GM23338 (cell line): ENCODE measurements at regions not wholly inside any gene's neighbourhood (a gene's known extent, or its start where the extent isn't known, plus 50 kb on each side); places are given as distances from the start of the nearest gene placed in this dataset.

Source experiments
- ATAC-seq: fragments of 200-7000 bp; cut with Tn5 transposase; 3 replicates; pipeline ENCODE4 v1.9.1; 2020
- DNase-seq: peaks from one replicate; pipeline ENCODE4 v3.0.0-alpha.2; 2015; ENCODE audit warnings: low spot score
- H2AFZ ChIP-seq: fragments of 200-600 bp; sonication (generic); 2 replicates; pipeline ENCODE4 v1.8.0; 2016; ENCODE audit warnings: antibody characterized with exemption, mild to moderate bottlenecking, moderate library complexity
- H3F3A ChIP-seq: fragments of 200-600 bp; sonication (generic); replicated peaks from 2 replicates; pipeline ENCODE4 v1.8.0; 2017; ENCODE audit warnings: antibody characterized with exemption, mixed run types, low read depth
- H3K27ac ChIP-seq: fragments of 200-600 bp; sonication (generic); 2 replicates; pipeline ENCODE4 v1.6.1; 2016; ENCODE audit warnings: low read depth
- H3K27me3 ChIP-seq: fragments of 200-600 bp; sonication (generic); 2 replicates; pipeline ENCODE4 v1.8.0; 2016; ENCODE audit warnings: mild to moderate bottlenecking, mixed run types, moderate library complexity; ENCODE audit not compliant: insufficient read depth
- H3K36me3 ChIP-seq: fragments of 200-600 bp; sonication (generic); 2 replicates; pipeline ENCODE4 v1.8.0; 2016; ENCODE audit warnings: mild to moderate bottlenecking; ENCODE audit not compliant: insufficient read depth
- H3K4me1 ChIP-seq: fragments of 200-600 bp; sonication (generic); 2 replicates; pipeline ENCODE4 v1.8.0; 2016; ENCODE audit warnings: mild to moderate bottlenecking, moderate library complexity; ENCODE audit not compliant: insufficient read depth
- H3K4me2 ChIP-seq: fragments of 200-600 bp; sonication (generic); 2 replicates; pipeline ENCODE4 v1.7.1; 2017; ENCODE audit warnings: mixed run types
- H3K4me3 ChIP-seq: fragments of 200-600 bp; sonication (generic); 2 replicates; pipeline ENCODE4 v1.6.1; 2016; ENCODE audit warnings: mixed run types
- H3K79me2 ChIP-seq: fragments of 200-600 bp; sonication (generic); replicated peaks from 2 replicates; pipeline ENCODE4 v1.8.0; 2017; ENCODE audit warnings: mild to moderate bottlenecking; ENCODE audit not compliant: insufficient read depth
- H3K9me2 ChIP-seq: fragments of 200-600 bp; sonication (generic); 2 replicates; pipeline ENCODE4 v1.8.0; 2017; ENCODE audit not compliant: insufficient read depth
- H4K20me1 ChIP-seq: fragments of 200-600 bp; sonication (generic); replicated peaks from 2 replicates; pipeline ENCODE4 v1.8.0; 2017; ENCODE audit warnings: mild to moderate bottlenecking; ENCODE audit not compliant: insufficient read depth
- H3K27ac Mint-ChIP-seq: 2 replicates; pipeline ENCODE4 v1.8.0; 2020; ENCODE audit warnings: inconsistent platforms, mild to moderate bottlenecking, moderate library complexity, mixed read lengths
- H3K27me3 Mint-ChIP-seq: 3 replicates; pipeline ENCODE4 v1.8.0; 2022; ENCODE audit warnings: low read depth, mild to moderate bottlenecking, moderate library complexity, mixed read lengths, inconsistent platforms; ENCODE audit not compliant: insufficient read depth, poor library complexity
- H3K36me3 Mint-ChIP-seq: 3 replicates; pipeline ENCODE4 v1.8.0; 2021; ENCODE audit warnings: low read depth, mild to moderate bottlenecking, inconsistent platforms, moderate library complexity, mixed read lengths
- H3K4me1 Mint-ChIP-seq: 3 replicates; pipeline ENCODE4 v1.8.0; 2020; ENCODE audit warnings: mild to moderate bottlenecking, inconsistent platforms, mixed read lengths
- H3K4me3 Mint-ChIP-seq: 3 replicates; pipeline ENCODE4 v1.8.0; 2021; ENCODE audit warnings: moderate library complexity, mild to moderate bottlenecking, inconsistent platforms, mixed read lengths
- H3K9me3 Mint-ChIP-seq: 3 replicates; pipeline ENCODE4 v1.8.0; 2020; ENCODE audit warnings: moderate library complexity, mild to moderate bottlenecking, inconsistent platforms, mixed read lengths
- EZH2phosphoT487 ChIP-seq: fragments of 200-600 bp; sonication (generic); IDR thresholded peaks from one replicate; pipeline ENCODE4 v1.8.1; 2018; ENCODE audit warnings: antibody characterized with exemption; ENCODE audit not compliant: unreplicated experiment
- JUNB ChIP-seq: IDR thresholded peaks from one replicate; pipeline ENCODE4 v1.6.1; 2016; ENCODE audit warnings: antibody characterized with exemption; ENCODE audit not compliant: unreplicated experiment
- NANOG ChIP-seq: IDR thresholded peaks from 2 replicates; pipeline ENCODE4 v1.6.1; 2016; ENCODE audit warnings: antibody characterized with exemption, borderline replicate concordance
- POLR2AphosphoS5 ChIP-seq: IDR thresholded peaks from 2 replicates; pipeline ENCODE4 v1.6.1; 2016; ENCODE audit warnings: antibody characterized with exemption, low read depth
- STAT1 ChIP-seq: IDR thresholded peaks from one replicate; pipeline ENCODE4 v1.6.1; 2016; ENCODE audit warnings: antibody characterized with exemption; ENCODE audit not compliant: unreplicated experiment
- ZNF114 ChIP-seq: fragments of 250-450 bp; sonication (Bioruptor Pico); IDR thresholded peaks from 2 replicates; pipeline ENCODE4 v1.5.0; 2020; ENCODE audit warnings: mild to moderate bottlenecking, moderate library complexity
- ZNF331 ChIP-seq: fragments of 250-450 bp; sonication (Bioruptor Pico); IDR thresholded peaks from 2 replicates; pipeline ENCODE4 v1.5.0; 2020; ENCODE audit warnings: low read depth, mild to moderate bottlenecking, moderate library complexity
- TF ChIP-seq, protein P1 (sequence below): IDR thresholded peaks from 2 replicates; pipeline ENCODE4 v1.6.1; 2016; ENCODE audit warnings: antibody characterized with exemption
- TF ChIP-seq, protein P2 (sequence below): fragments of 250-450 bp; sonication (Bioruptor Pico); IDR thresholded peaks from 2 replicates; pipeline ENCODE4 v1.5.0; 2020; ENCODE audit warnings: mild to moderate bottlenecking, moderate library complexity
- TF ChIP-seq, protein P3 (sequence below), 2 experiments: fragments of 200-600 bp in 1 of 2; sonication (generic) in 1 of 2; conservative IDR thresholded peaks; 2 replicates each; pipeline versions ENCODE4 v1.5.1 to v1.6.1; 2016 to 2017; ENCODE audit warnings: antibody characterized with exemption in 2 of 2, low read depth in 2 of 2, mild to moderate bottlenecking in 2 of 2, moderate library complexity in 1 of 2
- TF ChIP-seq, protein P4 (sequence below): IDR thresholded peaks from one replicate; pipeline ENCODE4 v1.6.1; 2018; ENCODE audit warnings: antibody characterized with exemption; ENCODE audit not compliant: unreplicated experiment

DNA sequence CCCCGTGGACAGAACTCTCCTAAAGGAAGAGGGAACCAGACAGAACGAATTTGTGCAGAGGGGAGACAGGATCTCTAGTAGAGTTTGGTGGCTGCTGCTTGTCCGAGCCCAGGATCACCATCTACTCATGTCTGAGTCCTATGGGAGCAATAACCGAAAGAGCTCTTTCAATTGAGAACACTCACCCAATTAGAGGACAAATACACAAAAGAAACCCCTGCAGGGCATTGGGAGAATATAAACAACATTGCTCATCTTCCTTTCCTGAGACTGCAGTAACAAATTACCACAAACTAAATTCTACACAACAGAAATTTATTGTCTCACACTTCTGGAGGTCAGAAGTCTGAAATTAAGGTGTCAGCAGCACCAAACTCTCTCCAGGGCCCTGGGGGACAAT, 65.6 kb downstream of the SPINK2 start:
- H3K27me3 ChIP-seq = no peaks in the 10 kb centered on the region
- H3K27ac Mint-ChIP-seq = no peak overlapping the region
- no peak overlapping the region for H3K4me3 Mint-ChIP-seq
- H3K4me1 ChIP-seq = peaks cover 16% of the 10 kb centered on the region
- H3K79me2 ChIP-seq = no peaks in the 10 kb centered on the region
- no peaks in the 10 kb centered on the region for H3F3A ChIP-seq
- ATAC-seq = no peak
- H2AFZ ChIP-seq = no peak overlapping the region; the same call in 1 of the 2 replicates
- H3K36me3 Mint-ChIP-seq = no peaks in the 10 kb centered on the region
- H3K4me3 ChIP-seq = no peak overlapping the region
- no peak for DNase-seq
- no peaks in the 10 kb centered on the region for H4K20me1 ChIP-seq
- no peak overlapping the region for H3K27ac ChIP-seq
- no peaks in the 10 kb centered on the region for H3K36me3 ChIP-seq
- H3K9me3 Mint-ChIP-seq = no peaks in the 10 kb centered on the region; the same call in 2 of the 3 replicates
- peaks cover 26% of the 10 kb centered on the region for H3K4me1 Mint-ChIP-seq
- H3K9me2 ChIP-seq = no peaks in the 10 kb centered on the region
- TF ChIP-seq, protein P1, sequence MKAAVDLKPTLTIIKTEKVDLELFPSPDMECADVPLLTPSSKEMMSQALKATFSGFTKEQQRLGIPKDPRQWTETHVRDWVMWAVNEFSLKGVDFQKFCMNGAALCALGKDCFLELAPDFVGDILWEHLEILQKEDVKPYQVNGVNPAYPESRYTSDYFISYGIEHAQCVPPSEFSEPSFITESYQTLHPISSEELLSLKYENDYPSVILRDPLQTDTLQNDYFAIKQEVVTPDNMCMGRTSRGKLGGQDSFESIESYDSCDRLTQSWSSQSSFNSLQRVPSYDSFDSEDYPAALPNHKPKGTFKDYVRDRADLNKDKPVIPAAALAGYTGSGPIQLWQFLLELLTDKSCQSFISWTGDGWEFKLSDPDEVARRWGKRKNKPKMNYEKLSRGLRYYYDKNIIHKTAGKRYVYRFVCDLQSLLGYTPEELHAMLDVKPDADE = no peak
- no peak for TF ChIP-seq ZNF331
- H3K4me2 ChIP-seq = no peak overlapping the region
- H3K27me3 Mint-ChIP-seq = peaks cover 3% of the 10 kb centered on the region

DNA sequence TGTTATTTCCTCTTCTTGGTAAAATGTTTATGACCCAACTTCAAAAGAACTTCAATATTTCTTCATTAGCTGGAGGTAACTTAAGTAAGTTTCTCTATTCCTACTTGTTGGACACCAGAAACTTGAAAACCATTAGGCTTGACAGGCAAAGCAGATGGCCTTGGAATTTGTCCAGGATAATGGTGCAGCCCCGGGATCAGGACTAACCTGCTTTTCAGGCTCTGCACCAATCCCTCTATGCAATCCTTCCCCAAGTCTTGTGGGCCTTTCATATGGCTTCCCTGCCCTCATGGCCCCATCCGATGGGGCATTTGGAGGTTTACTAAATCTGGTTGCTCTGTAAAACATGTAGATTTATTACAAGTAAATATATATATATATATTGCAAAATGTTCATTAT, 68.5 kb downstream of the SPINK2 start:
- Histone ChIP-seq H3K4me1 (peaks cover 6% of the 10 kb centered on the region), H3K36me3 (no peaks in the 10 kb centered on the region), H3K9me2 (no peaks in the 10 kb centered on the region), H3K27ac (no peak overlapping the region), H4K20me1 (no peaks in the 10 kb centered on the region), H3K79me2 (no peaks in the 10 kb centered on the region), H3F3A (no peaks in the 10 kb centered on the region), H2AFZ (no peak overlapping the region), H3K27me3 (no peaks in the 10 kb centered on the region), H3K4me2 (no peak overlapping the region), H3K4me3 (no peak overlapping the region)
- H3K9me3 Mint-ChIP-seq = no peaks in the 10 kb centered on the region; the same call in 2 of the 3 replicates
- DNase-seq = no peak
- peaks cover 3% of the 10 kb centered on the region for H3K27me3 Mint-ChIP-seq
- H3K27ac Mint-ChIP-seq = no peak overlapping the region
- H3K4me1 Mint-ChIP-seq = peaks cover 11% of the 10 kb centered on the region
- ATAC-seq = no peak
- no peak for TF ChIP-seq POLR2AphosphoS5
- TF ChIP-seq STAT1 = no peak
- TF ChIP-seq JUNB = no peak
- no peak for TF ChIP-seq EZH2phosphoT487
- TF ChIP-seq, protein P2, sequence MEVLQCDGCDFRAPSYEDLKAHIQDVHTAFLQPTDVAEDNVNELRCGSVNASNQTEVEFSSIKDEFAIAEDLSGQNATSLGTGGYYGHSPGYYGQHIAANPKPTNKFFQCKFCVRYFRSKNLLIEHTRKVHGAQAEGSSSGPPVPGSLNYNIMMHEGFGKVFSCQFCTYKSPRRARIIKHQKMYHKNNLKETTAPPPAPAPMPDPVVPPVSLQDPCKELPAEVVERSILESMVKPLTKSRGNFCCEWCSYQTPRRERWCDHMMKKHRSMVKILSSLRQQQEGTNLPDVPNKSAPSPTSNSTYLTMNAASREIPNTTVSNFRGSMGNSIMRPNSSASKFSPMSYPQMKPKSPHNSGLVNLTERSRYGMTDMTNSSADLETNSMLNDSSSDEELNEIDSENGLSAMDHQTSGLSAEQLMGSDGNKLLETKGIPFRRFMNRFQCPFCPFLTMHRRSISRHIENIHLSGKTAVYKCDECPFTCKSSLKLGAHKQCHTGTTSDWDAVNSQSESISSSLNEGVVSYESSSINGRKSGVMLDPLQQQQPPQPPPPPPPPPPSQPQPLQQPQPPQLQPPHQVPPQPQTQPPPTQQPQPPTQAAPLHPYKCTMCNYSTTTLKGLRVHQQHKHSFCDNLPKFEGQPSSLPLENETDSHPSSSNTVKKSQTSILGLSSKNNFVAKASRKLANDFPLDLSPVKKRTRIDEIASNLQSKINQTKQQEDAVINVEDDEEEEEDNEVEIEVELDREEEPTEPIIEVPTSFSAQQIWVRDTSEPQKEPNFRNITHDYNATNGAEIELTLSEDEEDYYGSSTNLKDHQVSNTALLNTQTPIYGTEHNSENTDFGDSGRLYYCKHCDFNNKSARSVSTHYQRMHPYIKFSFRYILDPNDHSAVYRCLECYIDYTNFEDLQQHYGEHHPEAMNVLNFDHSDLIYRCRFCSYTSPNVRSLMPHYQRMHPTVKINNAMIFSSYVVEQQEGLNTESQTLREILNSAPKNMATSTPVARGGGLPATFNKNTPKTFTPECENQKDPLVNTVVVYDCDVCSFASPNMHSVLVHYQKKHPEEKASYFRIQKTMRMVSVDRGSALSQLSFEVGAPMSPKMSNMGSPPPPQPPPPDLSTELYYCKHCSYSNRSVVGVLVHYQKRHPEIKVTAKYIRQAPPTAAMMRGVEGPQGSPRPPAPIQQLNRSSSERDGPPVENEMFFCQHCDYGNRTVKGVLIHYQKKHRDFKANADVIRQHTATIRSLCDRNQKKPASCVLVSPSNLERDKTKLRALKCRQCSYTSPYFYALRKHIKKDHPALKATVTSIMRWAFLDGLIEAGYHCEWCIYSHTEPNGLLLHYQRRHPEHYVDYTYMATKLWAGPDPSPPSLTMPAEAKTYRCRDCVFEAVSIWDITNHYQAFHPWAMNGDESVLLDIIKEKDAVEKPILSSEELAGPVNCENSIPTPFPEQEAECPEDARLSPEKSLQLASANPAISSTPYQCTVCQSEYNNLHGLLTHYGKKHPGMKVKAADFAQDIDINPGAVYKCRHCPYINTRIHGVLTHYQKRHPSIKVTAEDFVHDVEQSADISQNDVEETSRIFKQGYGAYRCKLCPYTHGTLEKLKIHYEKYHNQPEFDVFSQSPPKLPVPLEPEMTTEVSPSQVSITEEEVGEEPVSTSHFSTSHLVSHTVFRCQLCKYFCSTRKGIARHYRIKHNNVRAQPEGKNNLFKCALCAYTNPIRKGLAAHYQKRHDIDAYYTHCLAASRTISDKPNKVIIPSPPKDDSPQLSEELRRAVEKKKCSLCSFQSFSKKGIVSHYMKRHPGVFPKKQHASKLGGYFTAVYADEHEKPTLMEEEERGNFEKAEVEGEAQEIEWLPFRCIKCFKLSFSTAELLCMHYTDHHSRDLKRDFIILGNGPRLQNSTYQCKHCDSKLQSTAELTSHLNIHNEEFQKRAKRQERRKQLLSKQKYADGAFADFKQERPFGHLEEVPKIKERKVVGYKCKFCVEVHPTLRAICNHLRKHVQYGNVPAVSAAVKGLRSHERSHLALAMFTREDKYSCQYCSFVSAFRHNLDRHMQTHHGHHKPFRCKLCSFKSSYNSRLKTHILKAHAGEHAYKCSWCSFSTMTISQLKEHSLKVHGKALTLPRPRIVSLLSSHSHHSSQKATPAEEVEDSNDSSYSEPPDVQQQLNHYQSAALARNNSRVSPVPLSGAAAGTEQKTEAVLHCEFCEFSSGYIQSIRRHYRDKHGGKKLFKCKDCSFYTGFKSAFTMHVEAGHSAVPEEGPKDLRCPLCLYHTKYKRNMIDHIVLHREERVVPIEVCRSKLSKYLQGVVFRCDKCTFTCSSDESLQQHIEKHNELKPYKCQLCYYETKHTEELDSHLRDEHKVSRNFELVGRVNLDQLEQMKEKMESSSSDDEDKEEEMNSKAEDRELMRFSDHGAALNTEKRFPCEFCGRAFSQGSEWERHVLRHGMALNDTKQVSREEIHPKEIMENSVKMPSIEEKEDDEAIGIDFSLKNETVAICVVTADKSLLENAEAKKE (CRISPR knock-in tag) = no peak
- TF ChIP-seq, protein P3, sequence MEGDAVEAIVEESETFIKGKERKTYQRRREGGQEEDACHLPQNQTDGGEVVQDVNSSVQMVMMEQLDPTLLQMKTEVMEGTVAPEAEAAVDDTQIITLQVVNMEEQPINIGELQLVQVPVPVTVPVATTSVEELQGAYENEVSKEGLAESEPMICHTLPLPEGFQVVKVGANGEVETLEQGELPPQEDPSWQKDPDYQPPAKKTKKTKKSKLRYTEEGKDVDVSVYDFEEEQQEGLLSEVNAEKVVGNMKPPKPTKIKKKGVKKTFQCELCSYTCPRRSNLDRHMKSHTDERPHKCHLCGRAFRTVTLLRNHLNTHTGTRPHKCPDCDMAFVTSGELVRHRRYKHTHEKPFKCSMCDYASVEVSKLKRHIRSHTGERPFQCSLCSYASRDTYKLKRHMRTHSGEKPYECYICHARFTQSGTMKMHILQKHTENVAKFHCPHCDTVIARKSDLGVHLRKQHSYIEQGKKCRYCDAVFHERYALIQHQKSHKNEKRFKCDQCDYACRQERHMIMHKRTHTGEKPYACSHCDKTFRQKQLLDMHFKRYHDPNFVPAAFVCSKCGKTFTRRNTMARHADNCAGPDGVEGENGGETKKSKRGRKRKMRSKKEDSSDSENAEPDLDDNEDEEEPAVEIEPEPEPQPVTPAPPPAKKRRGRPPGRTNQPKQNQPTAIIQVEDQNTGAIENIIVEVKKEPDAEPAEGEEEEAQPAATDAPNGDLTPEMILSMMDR (conservative IDR thresholded peaks at IDR 0.05; ENCODE audit: low read depth in 2 of 2) = no peak
- no peak for TF ChIP-seq ZNF114 (CRISPR knock-in tag)
- TF ChIP-seq NANOG = no peak
- TF ChIP-seq, protein P4, sequence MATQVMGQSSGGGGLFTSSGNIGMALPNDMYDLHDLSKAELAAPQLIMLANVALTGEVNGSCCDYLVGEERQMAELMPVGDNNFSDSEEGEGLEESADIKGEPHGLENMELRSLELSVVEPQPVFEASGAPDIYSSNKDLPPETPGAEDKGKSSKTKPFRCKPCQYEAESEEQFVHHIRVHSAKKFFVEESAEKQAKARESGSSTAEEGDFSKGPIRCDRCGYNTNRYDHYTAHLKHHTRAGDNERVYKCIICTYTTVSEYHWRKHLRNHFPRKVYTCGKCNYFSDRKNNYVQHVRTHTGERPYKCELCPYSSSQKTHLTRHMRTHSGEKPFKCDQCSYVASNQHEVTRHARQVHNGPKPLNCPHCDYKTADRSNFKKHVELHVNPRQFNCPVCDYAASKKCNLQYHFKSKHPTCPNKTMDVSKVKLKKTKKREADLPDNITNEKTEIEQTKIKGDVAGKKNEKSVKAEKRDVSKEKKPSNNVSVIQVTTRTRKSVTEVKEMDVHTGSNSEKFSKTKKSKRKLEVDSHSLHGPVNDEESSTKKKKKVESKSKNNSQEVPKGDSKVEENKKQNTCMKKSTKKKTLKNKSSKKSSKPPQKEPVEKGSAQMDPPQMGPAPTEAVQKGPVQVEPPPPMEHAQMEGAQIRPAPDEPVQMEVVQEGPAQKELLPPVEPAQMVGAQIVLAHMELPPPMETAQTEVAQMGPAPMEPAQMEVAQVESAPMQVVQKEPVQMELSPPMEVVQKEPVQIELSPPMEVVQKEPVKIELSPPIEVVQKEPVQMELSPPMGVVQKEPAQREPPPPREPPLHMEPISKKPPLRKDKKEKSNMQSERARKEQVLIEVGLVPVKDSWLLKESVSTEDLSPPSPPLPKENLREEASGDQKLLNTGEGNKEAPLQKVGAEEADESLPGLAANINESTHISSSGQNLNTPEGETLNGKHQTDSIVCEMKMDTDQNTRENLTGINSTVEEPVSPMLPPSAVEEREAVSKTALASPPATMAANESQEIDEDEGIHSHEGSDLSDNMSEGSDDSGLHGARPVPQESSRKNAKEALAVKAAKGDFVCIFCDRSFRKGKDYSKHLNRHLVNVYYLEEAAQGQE = no peak
- no peak overlapping the region for H3K4me3 Mint-ChIP-seq
- H3K36me3 Mint-ChIP-seq = no peaks in the 10 kb centered on the region
